HAP-1 (cell line): ENCODE measurements at regions not wholly inside any gene's neighbourhood (a gene's known extent, or its start where the extent isn't known, plus 50 kb on each side); places are given as distances from the start of the nearest gene placed in this dataset.

Experiments
- DNase-seq, 2 experiments: peaks; one replicate each; pipeline ENCODE4 v3.0.0-alpha.2; 2016 to 2020; ENCODE audit warnings: low spot score in 2 of 2
- H3K27me3 ChIP-seq: fragments of 250-450 bp; sonication (Bioruptor Pico); 2 replicates; pipeline ENCODE4 v1.5.1; 2020; ENCODE audit warnings: low read depth, mild to moderate bottlenecking, moderate library complexity
- H3K36me3 ChIP-seq: fragments of 250-450 bp; sonication (Bioruptor Pico); replicated peaks from 2 replicates; pipeline ENCODE4 v1.5.1; 2020; ENCODE audit warnings: mild to moderate bottlenecking
- H3K4me1 ChIP-seq: fragments of 250-450 bp; sonication (Bioruptor Pico); 2 replicates; pipeline ENCODE4 v1.5.1; 2020; ENCODE audit warnings: mild to moderate bottlenecking
- H3K4me3 ChIP-seq: fragments of 250-450 bp; sonication (Bioruptor Pico); 2 replicates; pipeline ENCODE4 v1.5.1; 2020; ENCODE audit warnings: mild to moderate bottlenecking, moderate library complexity
- H3K9me3 ChIP-seq: fragments of 250-450 bp; sonication (Bioruptor Pico); 2 replicates; pipeline ENCODE4 v1.5.1; 2020; ENCODE audit warnings: mild to moderate bottlenecking, moderate library complexity
- in situ Hi-C: fragments of 300-500 bp; cut with MboI; formaldehyde crosslinking; loops from 3 replicates; pipeline ENCODE4 v1.14.3; 2020; ENCODE audit warnings: low sequenced_read_pairs, inconsistent platforms, mixed read lengths

- in situ Hi-C loops, result no loop called here
- no peaks in the 10 kb centered on the region for H3K27me3 ChIP-seq
- H3K4me3 ChIP-seq, result no peak overlapping the region
- no peaks in the 10 kb centered on the region for H3K4me1 ChIP-seq
- H3K9me3 ChIP-seq, result no peaks in the 10 kb centered on the region
- DNase-seq, result no peak
- H3K36me3 ChIP-seq, result no peaks in the 10 kb centered on the region
These were observed 1361.2 kb upstream of the EPHA6 start for GRCh38 chr3:95453242-95453641.

- in situ Hi-C loops, result no loop called here
- H3K36me3 ChIP-seq, result no peaks in the 10 kb centered on the region
These were observed 1357.6 kb upstream of the EPHA6 start for GRCh38 chr3:95456835-95457234.

GRCh38 chr3:95459706-95460105 is 1354.7 kb upstream of the EPHA6 start:
- no peaks in the 10 kb centered on the region for H3K27me3 ChIP-seq
- H3K4me1 ChIP-seq, result no peaks in the 10 kb centered on the region
- H3K9me3 ChIP-seq, result no peaks in the 10 kb centered on the region
- H3K4me3 ChIP-seq, result no peak overlapping the region
- in situ Hi-C loops, result no loop called here
- H3K36me3 ChIP-seq, result no peaks in the 10 kb centered on the region
- no peak for DNase-seq

More at GRCh38 chr3:95456835-95457234, 1357.6 kb upstream of the EPHA6 start:
- Histone ChIP-seq H3K4me3 (no peak overlapping the region), H3K9me3 (no peaks in the 10 kb centered on the region), H3K4me1 (no peaks in the 10 kb centered on the region), H3K27me3 (no peaks in the 10 kb centered on the region)
- DNase-seq, result no peak

GRCh38 chr3:95460274-95460673 is 1354.1 kb upstream of the EPHA6 start:
- Histone ChIP-seq H3K4me1 (no peaks in the 10 kb centered on the region), H3K4me3 (no peak overlapping the region), H3K9me3 (no peaks in the 10 kb centered on the region), H3K36me3 (no peaks in the 10 kb centered on the region), H3K27me3 (no peaks in the 10 kb centered on the region)
- no peak for DNase-seq
- in situ Hi-C loops, result no loop called here

GRCh38 chr3:95462161-95462560 is 1352.2 kb upstream of the EPHA6 start:
- H3K9me3 ChIP-seq, result no peaks in the 10 kb centered on the region
- no peaks in the 10 kb centered on the region for H3K36me3 ChIP-seq
- no peaks in the 10 kb centered on the region for H3K27me3 ChIP-seq
- no peak overlapping the region for H3K4me3 ChIP-seq
- H3K4me1 ChIP-seq, result no peaks in the 10 kb centered on the region
- in situ Hi-C loops, result no loop called here
- no peak for DNase-seq

- no peak for DNase-seq
- no peaks in the 10 kb centered on the region for H3K27me3 ChIP-seq
- no peaks in the 10 kb centered on the region for H3K36me3 ChIP-seq
- H3K4me1 ChIP-seq, result no peaks in the 10 kb centered on the region
- in situ Hi-C loops, result no loop called here
- H3K9me3 ChIP-seq, result no peaks in the 10 kb centered on the region
- no peak overlapping the region for H3K4me3 ChIP-seq
These were observed 1350.0 kb upstream of the EPHA6 start for GRCh38 chr3:95464346-95464745.

GRCh38 chr3:95468331-95468730 is 1346.1 kb upstream of the EPHA6 start:
- Histone ChIP-seq H3K4me1 (no peaks in the 10 kb centered on the region), H3K9me3 (no peaks in the 10 kb centered on the region), H3K27me3 (no peaks in the 10 kb centered on the region), H3K36me3 (no peaks in the 10 kb centered on the region), H3K4me3 (no peak overlapping the region)
- in situ Hi-C loops, result no loop called here
- DNase-seq, result no peak

GRCh38 chr3:95474338-95474737 is 1340.1 kb upstream of the EPHA6 start:
- DNase-seq, result no peak
- no peaks in the 10 kb centered on the region for H3K27me3 ChIP-seq
- in situ Hi-C loops, result no loop called here
- H3K36me3 ChIP-seq, result no peaks in the 10 kb centered on the region
- no peaks in the 10 kb centered on the region for H3K9me3 ChIP-seq
- no peaks in the 10 kb centered on the region for H3K4me1 ChIP-seq
- H3K4me3 ChIP-seq, result no peak overlapping the region

- H3K4me1 ChIP-seq, result no peaks in the 10 kb centered on the region
- no peak for DNase-seq
- H3K4me3 ChIP-seq, result no peak overlapping the region
- H3K9me3 ChIP-seq, result no peaks in the 10 kb centered on the region
- in situ Hi-C loops, result no loop called here
- no peaks in the 10 kb centered on the region for H3K36me3 ChIP-seq
- no peaks in the 10 kb centered on the region for H3K27me3 ChIP-seq
These were observed 1337.9 kb upstream of the EPHA6 start for GRCh38 chr3:95476534-95476933.

- Histone ChIP-seq H3K4me3 (no peak overlapping the region), H3K4me1 (no peaks in the 10 kb centered on the region; the same call in 1 of the 2 replicates), H3K9me3 (peaks cover 3% of the 10 kb centered on the region; the same call in 1 of the 2 replicates), H3K27me3 (no peaks in the 10 kb centered on the region), H3K36me3 (no peaks in the 10 kb centered on the region)
- DNase-seq, result no peak
- in situ Hi-C loops, result no loop called here
These were observed 1308.2 kb upstream of the EPHA6 start for GRCh38 chr3:95506174-95506573.

- H3K27me3 ChIP-seq, result no peaks in the 10 kb centered on the region; the same call in 1 of the 2 replicates
- no peak for DNase-seq
- in situ Hi-C loops, result no loop called here
- H3K4me3 ChIP-seq, result no peak overlapping the region
- H3K4me1 ChIP-seq, result no peaks in the 10 kb centered on the region; the same call in 1 of the 2 replicates
- no peaks in the 10 kb centered on the region for H3K36me3 ChIP-seq
- peaks cover 3% of the 10 kb centered on the region; the same call in 1 of the 2 replicates for H3K9me3 ChIP-seq
These were observed 1306.3 kb upstream of the EPHA6 start for GRCh38 chr3:95508124-95508523.

GRCh38 chr3:95511828-95512227 is 1302.6 kb upstream of the EPHA6 start:
- in situ Hi-C loops, result no loop called here
- no peak overlapping the region for H3K4me3 ChIP-seq
- DNase-seq, result no peak
- H3K4me1 ChIP-seq, result no peaks in the 10 kb centered on the region
- peaks cover 3% of the 10 kb centered on the region; the same call in 1 of the 2 replicates for H3K9me3 ChIP-seq
- no peaks in the 10 kb centered on the region; the same call in 1 of the 2 replicates for H3K27me3 ChIP-seq
- no peaks in the 10 kb centered on the region for H3K36me3 ChIP-seq

GRCh38 chr3:95514260-95514659 is 1300.1 kb upstream of the EPHA6 start:
- H3K36me3 ChIP-seq, result no peaks in the 10 kb centered on the region
- DNase-seq, result no peak
- no peak overlapping the region for H3K4me3 ChIP-seq
- no peaks in the 10 kb centered on the region; the same call in 1 of the 2 replicates for H3K27me3 ChIP-seq
- peaks cover 3% of the 10 kb centered on the region; the same call in 1 of the 2 replicates for H3K9me3 ChIP-seq
- in situ Hi-C loops, result no loop called here
- H3K4me1 ChIP-seq, result no peaks in the 10 kb centered on the region

GRCh38 chr3:95521396-95521795 is 1293.0 kb upstream of the EPHA6 start:
- in situ Hi-C loops, result no loop called here
- no peak for DNase-seq
- Histone ChIP-seq H3K27me3 (no peaks in the 10 kb centered on the region), H3K4me3 (no peak overlapping the region), H3K4me1 (no peaks in the 10 kb centered on the region), H3K9me3 (no peaks in the 10 kb centered on the region), H3K36me3 (no peaks in the 10 kb centered on the region)

GRCh38 chr3:95522449-95522848 is 1291.9 kb upstream of the EPHA6 start:
- no peak for DNase-seq
- in situ Hi-C loops, result no loop called here
- H3K4me1 ChIP-seq, result no peaks in the 10 kb centered on the region

More at GRCh38 chr3:95522449-95522848, 1291.9 kb upstream of the EPHA6 start:
- no peaks in the 10 kb centered on the region for H3K36me3 ChIP-seq
- no peaks in the 10 kb centered on the region for H3K9me3 ChIP-seq
- H3K27me3 ChIP-seq, result no peaks in the 10 kb centered on the region
- H3K4me3 ChIP-seq, result no peak overlapping the region
